Gastroesophageal sphincter (tissue), 3 donors: ENCODE measurements at regions not wholly inside any gene's neighbourhood (a gene's known extent, or its start where the extent isn't known, plus 50 kb on each side); places are given as distances from the start of the nearest gene placed in this dataset.

Experiments
- CTCF ChIP-seq, 4 experiments: fragments of 200-600 bp in 2 of 4; fragments of 450-650 bp in 2 of 4; sonication (generic) in 1 of 4; IDR thresholded peaks; one replicate each; pipeline ENCODE4 v1.5.1; 2017 to 2019; ENCODE audit warnings: antibody characterized with exemption in 4 of 4, mild to moderate bottlenecking in 2 of 4, moderate library complexity in 2 of 4
- POLR2A ChIP-seq, 2 donors: fragments of 450-650 bp; IDR thresholded peaks; one replicate each; pipeline ENCODE4 v1.6.1; 2017; ENCODE audit warnings: antibody characterized with exemption in 2 of 2, mild to moderate bottlenecking in 2 of 2, moderate library complexity in 1 of 2
- POLR2AphosphoS5 ChIP-seq: sonication (generic); formaldehyde crosslinking; IDR thresholded peaks from one replicate; pipeline ENCODE4 v1.6.1; 2017; ENCODE audit warnings: antibody characterized with exemption

DNA sequence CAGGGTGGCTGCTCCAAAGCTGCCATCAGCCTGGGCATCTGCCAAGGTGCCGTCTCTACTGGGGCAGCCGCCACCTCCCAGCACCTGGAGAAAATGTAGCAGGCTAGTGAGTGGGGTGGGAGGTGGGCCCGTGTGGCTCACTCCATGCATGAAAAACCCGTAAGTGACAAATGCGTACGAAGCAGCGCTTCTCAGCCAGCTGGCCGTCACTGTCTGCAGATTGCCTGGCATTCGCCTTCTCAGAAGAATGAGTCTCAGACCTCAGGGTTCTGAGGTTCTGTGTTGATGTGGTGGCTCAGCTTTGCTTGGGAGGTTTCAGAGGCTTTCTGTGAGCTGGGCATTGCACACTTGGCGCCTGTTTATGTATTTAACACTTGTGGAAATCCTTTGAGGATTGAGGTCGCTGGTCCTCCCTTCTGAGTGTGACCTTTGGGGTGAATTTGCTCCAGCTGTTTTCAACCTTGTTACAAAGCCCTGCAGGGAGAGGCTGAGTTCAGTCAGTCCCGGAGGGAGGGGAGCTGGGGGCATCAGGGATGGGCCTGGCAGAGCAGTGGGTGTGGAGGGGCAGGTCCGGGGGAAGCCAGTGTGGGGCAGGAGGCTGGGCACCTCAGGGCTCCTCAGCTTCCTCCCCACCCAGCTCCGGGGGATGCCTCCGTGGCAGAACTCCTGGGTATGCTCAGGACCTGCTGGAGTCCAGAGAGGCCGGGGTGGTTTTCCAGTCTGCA, 977.0 kb downstream of the TBC1D22A start:
- TF ChIP-seq CTCF (IDR thresholded peaks at IDR 0.05) (no peak), POLR2A (IDR thresholded peaks at IDR 0.05) (no peak), POLR2AphosphoS5 (no peak)
